ENCODE measurements at regions not wholly inside any gene's neighbourhood (a gene's known extent, or its start where the extent isn't known, plus 50 kb on each side); places are given as distances from the start of the nearest gene placed in this dataset.

DNA sequence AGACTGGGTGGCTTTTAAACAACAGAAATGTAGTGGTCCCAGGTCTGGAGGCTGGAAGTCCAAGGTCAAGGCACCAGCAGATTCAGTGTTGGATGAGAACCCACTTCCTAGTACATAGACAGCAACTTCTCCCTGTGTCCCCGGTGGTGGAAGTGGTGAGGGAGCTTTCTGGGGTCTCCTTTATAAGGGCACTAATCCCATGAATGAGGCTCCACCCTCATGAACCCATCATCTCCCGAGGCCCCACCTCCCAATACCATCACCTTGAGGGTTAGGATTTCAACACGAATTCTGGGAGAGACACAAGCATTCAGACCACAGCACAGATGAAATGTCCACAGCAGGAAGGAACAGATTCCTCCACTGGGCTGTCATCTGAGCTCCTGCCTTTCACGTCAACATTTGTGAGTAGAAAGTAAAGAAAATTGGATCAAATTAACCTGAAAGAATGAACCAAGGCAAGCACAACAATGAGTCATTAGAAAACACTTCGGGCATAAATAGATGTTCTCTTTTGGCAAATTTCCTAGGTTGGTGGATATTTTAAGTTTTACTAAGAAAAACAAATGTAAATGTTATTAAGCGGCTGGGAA lies 130.7 kb downstream of the RNASET2 start:
- TF ChIP-seq, protein P1, sequence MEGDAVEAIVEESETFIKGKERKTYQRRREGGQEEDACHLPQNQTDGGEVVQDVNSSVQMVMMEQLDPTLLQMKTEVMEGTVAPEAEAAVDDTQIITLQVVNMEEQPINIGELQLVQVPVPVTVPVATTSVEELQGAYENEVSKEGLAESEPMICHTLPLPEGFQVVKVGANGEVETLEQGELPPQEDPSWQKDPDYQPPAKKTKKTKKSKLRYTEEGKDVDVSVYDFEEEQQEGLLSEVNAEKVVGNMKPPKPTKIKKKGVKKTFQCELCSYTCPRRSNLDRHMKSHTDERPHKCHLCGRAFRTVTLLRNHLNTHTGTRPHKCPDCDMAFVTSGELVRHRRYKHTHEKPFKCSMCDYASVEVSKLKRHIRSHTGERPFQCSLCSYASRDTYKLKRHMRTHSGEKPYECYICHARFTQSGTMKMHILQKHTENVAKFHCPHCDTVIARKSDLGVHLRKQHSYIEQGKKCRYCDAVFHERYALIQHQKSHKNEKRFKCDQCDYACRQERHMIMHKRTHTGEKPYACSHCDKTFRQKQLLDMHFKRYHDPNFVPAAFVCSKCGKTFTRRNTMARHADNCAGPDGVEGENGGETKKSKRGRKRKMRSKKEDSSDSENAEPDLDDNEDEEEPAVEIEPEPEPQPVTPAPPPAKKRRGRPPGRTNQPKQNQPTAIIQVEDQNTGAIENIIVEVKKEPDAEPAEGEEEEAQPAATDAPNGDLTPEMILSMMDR (IDR thresholded peaks at IDR 0.05 in 8 of 11, conservative IDR thresholded peaks at IDR 0.05 in 3 of 11), result no peak
- TF ChIP-seq POLR2AphosphoS5 (IDR thresholded peaks at IDR 0.05) (no peak), POLR2A (IDR thresholded peaks at IDR 0.05) (no peak)
- intact Hi-C loops (cut with DNase I; ENCODE audit: low total_unique reads), result no loop called here
- WGBS, 5 donors, result 72 to 89% (median 74%) methylated on average over 6 of the region's 6 CpGs

DNA sequence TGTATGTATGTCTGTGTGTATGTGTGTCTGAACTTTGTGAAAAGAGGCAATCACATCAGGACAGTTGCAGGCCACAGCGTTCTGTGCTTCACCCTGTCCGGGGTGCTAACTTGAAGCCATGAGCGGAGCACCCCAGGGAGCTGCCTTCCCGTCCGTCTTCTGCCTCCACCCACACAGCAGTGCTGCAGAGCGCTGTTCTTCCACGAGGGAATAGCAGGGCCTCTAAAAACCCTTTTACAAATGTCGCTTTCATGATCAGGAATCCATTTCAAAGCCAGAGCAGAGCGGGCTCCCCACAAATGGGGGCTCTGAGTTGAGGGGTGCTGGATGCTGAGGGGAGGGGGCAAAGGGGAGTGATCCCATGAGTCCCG lies 131.5 kb downstream of the RNASET2 start:
- intact Hi-C loops (cut with DNase I; ENCODE audit: low total_unique reads), result no loop called here
- Histone ChIP-seq H3K9me3 (no peaks in the 10 kb centered on the region), H3K27me3 (replicated peaks in 1 of 7) (no peaks in the 10 kb centered on the region), H3K4me1 (peaks cover 0 to 4% (median 0%) of the 10 kb centered on the region in 6 donors), H3K36me3 (no peaks in the 10 kb centered on the region), H3K27ac (no peak overlapping the region), H3K4me3 (no peak overlapping the region)
- WGBS, 5 donors, result 77 to 91% (median 82%) methylated on average over 10 of the region's 10 CpGs
- no peak for DNase-seq
- no peak for TF ChIP-seq POLR2AphosphoS5 (IDR thresholded peaks at IDR 0.05)
- TF ChIP-seq, protein P1 (IDR thresholded peaks at IDR 0.05 in 8 of 11, conservative IDR thresholded peaks at IDR 0.05 in 3 of 11), result no peak
- TF ChIP-seq POLR2A (IDR thresholded peaks at IDR 0.05), result no peak

More for the DNA sequence above, 130.7 kb downstream of the RNASET2 start:
- no peak for DNase-seq
- Histone ChIP-seq H3K36me3 (no peaks in the 10 kb centered on the region), H3K27ac (no peak overlapping the region), H3K9me3 (no peaks in the 10 kb centered on the region), H3K4me1 (peaks cover 0 to 12% (median 3%) of the 10 kb centered on the region in 6 donors), H3K4me3 (no peak overlapping the region), H3K27me3 (replicated peaks in 1 of 7) (no peaks in the 10 kb centered on the region)

DNA sequence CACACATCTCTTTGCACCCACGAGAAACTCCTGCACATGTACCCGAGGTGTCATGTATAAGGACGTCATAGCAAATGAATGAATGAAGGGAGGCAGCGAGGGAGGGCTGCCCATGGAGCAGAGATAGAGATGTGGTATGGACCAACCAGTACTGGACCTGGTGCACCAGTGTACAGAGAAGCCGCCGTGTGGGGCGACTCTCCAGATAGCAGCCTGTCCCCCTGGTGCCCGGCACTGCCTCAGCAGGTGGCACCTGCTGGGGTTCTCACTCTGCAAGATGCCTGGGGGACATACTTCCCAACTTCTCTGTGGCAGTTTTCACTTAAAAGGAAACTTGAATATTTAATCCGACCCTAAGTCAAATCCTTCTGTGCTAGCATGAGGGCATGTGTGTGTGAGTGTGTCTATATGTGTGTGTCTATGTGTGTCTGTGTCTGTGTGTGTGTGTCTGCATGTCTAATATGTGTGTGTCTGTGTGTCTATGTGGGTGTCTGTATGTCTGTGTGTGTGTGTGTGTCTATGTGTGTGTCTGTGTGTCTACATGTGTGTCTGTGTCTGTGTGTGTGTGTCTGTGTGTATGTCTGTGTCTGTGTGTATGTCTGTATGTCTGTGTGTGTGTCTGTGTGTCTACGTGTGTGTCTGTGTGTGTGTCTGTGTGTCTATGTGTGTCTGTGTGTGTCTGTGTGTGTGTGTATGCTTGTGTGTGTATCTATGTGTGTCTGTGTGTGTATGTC lies 132.0 kb downstream of the RNASET2 start:
- H3K4me1 ChIP-seq, result no peaks in the 10 kb centered on the region
- 85 to 96% (median 91%) methylated on average over 10 of the region's 10 CpGs for WGBS, 5 donors

DNA sequence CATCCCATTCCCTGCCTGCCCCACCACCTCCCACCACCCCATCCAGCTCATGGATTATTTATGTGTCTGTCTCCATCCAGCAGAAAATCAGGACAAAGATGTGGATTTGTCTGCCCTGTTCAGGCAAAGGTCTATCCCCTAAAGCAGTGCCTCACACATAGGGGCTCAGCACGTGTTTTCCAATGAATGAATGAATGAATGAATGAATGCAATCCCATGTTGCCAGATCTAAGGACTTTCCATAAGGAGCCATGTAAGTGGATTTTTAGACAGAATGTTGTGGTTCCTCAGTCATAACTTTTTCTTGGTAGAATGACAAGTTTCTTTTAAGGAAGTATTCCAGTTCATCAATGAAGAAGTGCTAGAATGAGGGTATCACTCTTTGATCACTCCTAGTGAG lies 133.7 kb downstream of the RNASET2 start:
- Histone ChIP-seq H3K36me3 (no peaks in the 10 kb centered on the region), H3K4me3 (no peak overlapping the region), H3K27ac (no peak overlapping the region), H3K4me1 (no peaks in the 10 kb centered on the region), H3K27me3 (replicated peaks in 1 of 7) (no peaks in the 10 kb centered on the region), H3K9me3 (no peaks in the 10 kb centered on the region)
- DNase-seq, result no peak
- TF ChIP-seq, protein P1 (IDR thresholded peaks at IDR 0.05 in 8 of 11, conservative IDR thresholded peaks at IDR 0.05 in 3 of 11), result no peak
- TF ChIP-seq POLR2A (IDR thresholded peaks at IDR 0.05) (no peak), POLR2AphosphoS5 (IDR thresholded peaks at IDR 0.05) (no peak)
- 65 to 92% (median 72%) methylated on average over 1 of the region's 1 CpG for WGBS, 5 donors
- intact Hi-C loops (cut with DNase I; ENCODE audit: low total_unique reads), result no loop called here

More for the DNA sequence above, 132.0 kb downstream of the RNASET2 start:
- intact Hi-C loops (cut with DNase I; ENCODE audit: low total_unique reads), result no loop called here
- TF ChIP-seq POLR2AphosphoS5 (IDR thresholded peaks at IDR 0.05) (no peak), POLR2A (IDR thresholded peaks at IDR 0.05) (no peak)
- TF ChIP-seq, protein P1 (IDR thresholded peaks at IDR 0.05 in 8 of 11, conservative IDR thresholded peaks at IDR 0.05 in 3 of 11), result no peak
- H3K4me3 ChIP-seq, result no peak overlapping the region
- no peaks in the 10 kb centered on the region for H3K36me3 ChIP-seq
- no peak overlapping the region for H3K27ac ChIP-seq
- no peak for DNase-seq
- H3K9me3 ChIP-seq, result no peaks in the 10 kb centered on the region
- no peaks in the 10 kb centered on the region for H3K27me3 ChIP-seq (replicated peaks in 1 of 7)

Data from spleen (tissue), 11 donors.